Kidney (tissue), 13 donors: ENCODE measurements at regions not wholly inside any gene's neighbourhood (a gene's known extent, or its start where the extent isn't known, plus 50 kb on each side); places are given as distances from the start of the nearest gene placed in this dataset.
A peak's percentile ranks its signal among the peaks of the same experiment; 100 is the strongest.

Experiments used
- DNase-seq, 5 donors: peaks; one replicate each; pipeline ENCODE4 v3.0.0-alpha.2; 2013 to 2020
- FAIRE-seq: peaks from 2 replicates; lab custom pipeline; 2012; peaks lifted over from hg19 to GRCh38; lab: Jason Lieb, UNC
- H3K27ac ChIP-seq, 2 donors: one replicate each; pipeline ENCODE4 v1.7.0; 2013; ENCODE audit warnings: low read depth in 2 of 2, low read length in 2 of 2, inconsistent platforms in 1 of 2
- H3K27me3 ChIP-seq: one replicate; pipeline ENCODE4 v1.7.1; 2013; ENCODE audit warnings: low read length, inconsistent platforms; ENCODE audit not compliant: control insufficient read depth, insufficient read depth
- H3K36me3 ChIP-seq, 3 donors: one replicate each; pipeline versions ENCODE4 v1.7.0 to v1.7.1; 2013; ENCODE audit warnings: low read length in 3 of 3, control low read depth in 1 of 3, inconsistent platforms in 1 of 3; ENCODE audit not compliant: insufficient read depth in 3 of 3, control insufficient read depth in 2 of 3
- H3K4me1 ChIP-seq, 3 donors: one replicate each; pipeline versions ENCODE4 v1.7.0 to v1.7.1; 2013; ENCODE audit warnings: low read length in 3 of 3, inconsistent platforms in 1 of 3, low read depth in 1 of 3; ENCODE audit not compliant: control insufficient read depth in 2 of 3, insufficient read depth in 2 of 3
- H3K4me3 ChIP-seq, 3 donors: one replicate each; pipeline versions ENCODE4 v1.7.0 to v1.8.1; 2013; ENCODE audit warnings: low read length in 3 of 3, control low read depth in 1 of 3, inconsistent platforms in 1 of 3
- H3K9ac ChIP-seq, 3 donors: one replicate each; pipeline versions ENCODE4 v1.7.0 to v1.7.1; 2013; ENCODE audit warnings: low read length in 3 of 3, control low read depth in 1 of 3, inconsistent platforms in 1 of 3
- H3K9me3 ChIP-seq, 3 donors: one replicate each; pipeline versions ENCODE4 v1.7.0 to v1.7.1; 2013; ENCODE audit warnings: low read length in 3 of 3, control low read depth in 1 of 3, inconsistent platforms in 1 of 3; ENCODE audit not compliant: control insufficient read depth in 2 of 3, insufficient read depth in 1 of 3
- CTCF ChIP-seq: IDR thresholded peaks from 3 replicates; pipeline ENCODE4 v1.5.1; 2012; ENCODE audit warnings: mild to moderate bottlenecking, moderate library complexity, borderline replicate concordance; ENCODE audit not compliant: insufficient read depth; ENCODE audit errors: extremely low read depth
- intact Hi-C: fragments of 100-400 bp; cut with DNase I; formaldehyde crosslinking; loops from one replicate; pipeline ENCODE4 v1.11.1; 2022
- donor health status: control.
- donor health status: control.
- donor health status: control.
- donor health status: control.
- donor health status: control.
- donor health status: DM: yes; HTN: yes; CAD: no.
- donor health status: Normal renal cell carcinoma (clear cell type).

- DNase-seq, result no peak
- H3K9ac ChIP-seq, result no peak overlapping the region
- no peaks in the 10 kb centered on the region for H3K9me3 ChIP-seq
- TF ChIP-seq CTCF, result no peak
- H3K4me3 ChIP-seq, result no peak overlapping the region
- H3K36me3 ChIP-seq, result no peaks in the 10 kb centered on the region
- intact Hi-C loops, result no loop called here
- peak; percentile 45 for FAIRE-seq
- no peak overlapping the region for H3K27ac ChIP-seq
- no peaks in the 10 kb centered on the region for H3K27me3 ChIP-seq
- no peaks in the 10 kb centered on the region for H3K4me1 ChIP-seq
These were observed 341.4 kb downstream of the GUCY2F start for GRCh38 chrX:109140463-109140862.

- Histone ChIP-seq H3K4me1 (no peaks in the 10 kb centered on the region), H3K36me3 (no peaks in the 10 kb centered on the region), H3K4me3 (no peak overlapping the region), H3K27me3 (no peaks in the 10 kb centered on the region), H3K9me3 (no peaks in the 10 kb centered on the region), H3K9ac (no peak overlapping the region), H3K27ac (no peak overlapping the region)
- DNase-seq (no peak), FAIRE-seq (no peak)
- intact Hi-C loops, result no loop called here
- TF ChIP-seq CTCF, result no peak
These were observed 347.1 kb downstream of the GUCY2F start for GRCh38 chrX:109134777-109135176.

- H3K27ac ChIP-seq, result no peak overlapping the region
- no peak overlapping the region for H3K9ac ChIP-seq
- H3K4me3 ChIP-seq, result no peak overlapping the region
- FAIRE-seq (no peak), DNase-seq (no peak)
- no peaks in the 10 kb centered on the region for H3K27me3 ChIP-seq
- intact Hi-C loops, result no loop called here
- H3K36me3 ChIP-seq, result no peaks in the 10 kb centered on the region
- no peaks in the 10 kb centered on the region for H3K9me3 ChIP-seq
- no peak for TF ChIP-seq CTCF
- no peaks in the 10 kb centered on the region for H3K4me1 ChIP-seq
These were observed 356.6 kb downstream of the GUCY2F start for GRCh38 chrX:109125304-109125703.

GRCh38 chrX:109089359-109089758 is 353.0 kb upstream of the IRS4 start:
- DNase-seq, result no peak
- no peak for TF ChIP-seq CTCF

More at GRCh38 chrX:109089359-109089758, 353.0 kb upstream of the IRS4 start:
- no peaks in the 10 kb centered on the region for H3K36me3 ChIP-seq
- H3K27ac ChIP-seq, result no peak overlapping the region
- intact Hi-C loops, result no loop called here
- no peak overlapping the region for H3K9ac ChIP-seq
- no peaks in the 10 kb centered on the region for H3K4me1 ChIP-seq
- no peak for FAIRE-seq
- peaks cover 0 to 2% (median 0%) of the 10 kb centered on the region in 3 donors for H3K9me3 ChIP-seq
- no peak overlapping the region for H3K4me3 ChIP-seq
- H3K27me3 ChIP-seq, result no peaks in the 10 kb centered on the region
